OCI-LY7 (cell line): ENCODE measurements at regions not wholly inside any gene's neighbourhood (a gene's known extent, or its start where the extent isn't known, plus 50 kb on each side); places are given as distances from the start of the nearest gene placed in this dataset.
"Not testable (repeated sequence)": the region's sequence is repeated elsewhere in the genome, so short reads cannot be mapped to it uniquely, and the experiment has no call there.

Experiments used
- BruUV-seq: library from RNA; stranded (reverse); fragments of 400-500 nt; replicated peaks from 2 replicates; lab custom pipeline; 2021; lab: Mats Ljungman, UMichigan
- CTCF ChIA-PET: fragments of 300-600 bp; sonication (Branson Sonifier 250); formaldehyde crosslinking; loops from one replicate; lab custom pipeline; 2022; ENCODE audit warnings: antibody characterized with exemption; ENCODE audit not compliant: unreplicated experiment; lab: Charles Lee
- POLR2A ChIA-PET: fragments of 300-600 bp; sonication (Branson Sonifier 250); formaldehyde crosslinking; loops from one replicate; lab custom pipeline; 2022; ENCODE audit warnings: antibody characterized with exemption; lab: Charles Lee
- DNase-seq: peaks from one replicate; pipeline ENCODE4 v3.0.0-alpha.2; 2015; ENCODE audit warnings: low spot score
- H2AFZ ChIP-seq: fragments of 200-600 bp; sonication (generic), shearing (Covaris generic); 2 replicates; pipeline ENCODE4 v1.6.1; 2014; ENCODE audit warnings: mild to moderate bottlenecking, antibody characterized with exemption, low read length, moderate library complexity
- H3K27ac ChIP-seq: fragments of 200-600 bp; sonication (generic); 2 replicates; pipeline ENCODE4 v1.5.1; 2014; ENCODE audit warnings: mixed run types, low read depth, mild to moderate bottlenecking, moderate library complexity, low read length, inconsistent platforms; ENCODE audit not compliant: poor library complexity, severe bottlenecking
- H3K36me3 ChIP-seq: fragments of 200-600 bp; sonication (generic); 2 replicates; pipeline ENCODE4 v1.6.1; 2014; ENCODE audit warnings: mild to moderate bottlenecking, antibody characterized with exemption, low read length, moderate library complexity, mixed read lengths; ENCODE audit not compliant: insufficient read depth
- H3K4me1 ChIP-seq: fragments of 200-600 bp; sonication (generic); 2 replicates; pipeline ENCODE4 v1.5.1; 2014; ENCODE audit warnings: mild to moderate bottlenecking, low read length; ENCODE audit not compliant: insufficient read depth, poor library complexity, severe bottlenecking
- H3K4me2 ChIP-seq: fragments of 200-600 bp; sonication (generic); 2 replicates; pipeline ENCODE4 v1.6.1; 2014; ENCODE audit warnings: mild to moderate bottlenecking, low read length
- H3K4me3 ChIP-seq: fragments of 200-600 bp; sonication (generic); 2 replicates; pipeline ENCODE4 v1.5.1; 2014; ENCODE audit warnings: mild to moderate bottlenecking, low read depth, low read length; ENCODE audit not compliant: poor library complexity, severe bottlenecking
- H3K79me2 ChIP-seq: fragments of 200-600 bp; sonication (generic); 2 replicates; pipeline ENCODE4 v1.6.1; 2016; ENCODE audit warnings: low read depth, mild to moderate bottlenecking, low read length, moderate library complexity, mixed read lengths; ENCODE audit not compliant: insufficient read depth
- H3K9me2 ChIP-seq: fragments of 200-600 bp; sonication (generic); 2 replicates; pipeline ENCODE4 v1.6.1; 2016; ENCODE audit warnings: mild to moderate bottlenecking, low read length, mixed read lengths; ENCODE audit not compliant: insufficient read depth
- H3K9me3 ChIP-seq: fragments of 200-600 bp; sonication (generic); 2 replicates; pipeline ENCODE4 v1.6.1; 2014; ENCODE audit warnings: mild to moderate bottlenecking, mixed run types, low read length, mixed read lengths
- H4K20me1 ChIP-seq: fragments of 200-600 bp; sonication (generic); 2 replicates; pipeline ENCODE4 v1.6.1; 2014; ENCODE audit warnings: mild to moderate bottlenecking, antibody characterized with exemption, low read length, moderate library complexity, mixed read lengths; ENCODE audit not compliant: insufficient read depth
- EZH2phosphoT487 ChIP-seq: fragments of 200-600 bp; sonication (generic); IDR thresholded peaks from 2 replicates; pipeline ENCODE4 v1.6.1; 2018; ENCODE audit warnings: low read depth, borderline replicate concordance, mild to moderate bottlenecking, mixed run types, antibody characterized with exemption, low read length, moderate library complexity, mixed read lengths
- intact Hi-C: fragments of 100-400 bp; cut with micrococcal nuclease; formaldehyde crosslinking; loops from one replicate; pipeline ENCODE4 v1.10.0; 2022; ENCODE audit not compliant: unreplicated experiment
- TF ChIP-seq, protein P1 (sequence below): fragments of 200-600 bp; sonication (generic); conservative IDR thresholded peaks from 2 replicates; pipeline ENCODE4 v1.5.1; 2014; ENCODE audit warnings: mild to moderate bottlenecking, antibody characterized with exemption, low read length, moderate library complexity, mixed read lengths

GRCh38 chr2:190591437-190591836 is 56.9 kb upstream of the NEMP2 start:
- Histone ChIP-seq H3K4me2 (no peak overlapping the region), H2AFZ (no peak overlapping the region), H3K79me2 (no peaks in the 10 kb centered on the region), H3K9me2 (no peaks in the 10 kb centered on the region), H3K4me1 (no peaks in the 10 kb centered on the region), H3K27ac (no peak overlapping the region), H3K9me3 (no peaks in the 10 kb centered on the region), H4K20me1 (no peaks in the 10 kb centered on the region), H3K4me3 (no peak overlapping the region), H3K36me3 (no peaks in the 10 kb centered on the region)
- ChIA-PET CTCF (no interaction called here), POLR2A (no interaction called here)
- intact Hi-C loops: no loop called here
- DNase-seq: no peak
- BruUV-seq: no TSS peak
- no peak for TF ChIP-seq EZH2phosphoT487
- TF ChIP-seq, protein P1, sequence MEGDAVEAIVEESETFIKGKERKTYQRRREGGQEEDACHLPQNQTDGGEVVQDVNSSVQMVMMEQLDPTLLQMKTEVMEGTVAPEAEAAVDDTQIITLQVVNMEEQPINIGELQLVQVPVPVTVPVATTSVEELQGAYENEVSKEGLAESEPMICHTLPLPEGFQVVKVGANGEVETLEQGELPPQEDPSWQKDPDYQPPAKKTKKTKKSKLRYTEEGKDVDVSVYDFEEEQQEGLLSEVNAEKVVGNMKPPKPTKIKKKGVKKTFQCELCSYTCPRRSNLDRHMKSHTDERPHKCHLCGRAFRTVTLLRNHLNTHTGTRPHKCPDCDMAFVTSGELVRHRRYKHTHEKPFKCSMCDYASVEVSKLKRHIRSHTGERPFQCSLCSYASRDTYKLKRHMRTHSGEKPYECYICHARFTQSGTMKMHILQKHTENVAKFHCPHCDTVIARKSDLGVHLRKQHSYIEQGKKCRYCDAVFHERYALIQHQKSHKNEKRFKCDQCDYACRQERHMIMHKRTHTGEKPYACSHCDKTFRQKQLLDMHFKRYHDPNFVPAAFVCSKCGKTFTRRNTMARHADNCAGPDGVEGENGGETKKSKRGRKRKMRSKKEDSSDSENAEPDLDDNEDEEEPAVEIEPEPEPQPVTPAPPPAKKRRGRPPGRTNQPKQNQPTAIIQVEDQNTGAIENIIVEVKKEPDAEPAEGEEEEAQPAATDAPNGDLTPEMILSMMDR: no peak

GRCh38 chr2:190592831-190593230 is 56.1 kb upstream of the NAB1 start:
- H3K4me2 ChIP-seq: no peak overlapping the region
- no peak overlapping the region for H3K4me3 ChIP-seq
- H3K4me1 ChIP-seq: no peaks in the 10 kb centered on the region
- no peaks in the 10 kb centered on the region for H4K20me1 ChIP-seq
- POLR2A ChIA-PET: no interaction called here
- no peak overlapping the region for H2AFZ ChIP-seq
- H3K27ac ChIP-seq: no peak overlapping the region
- H3K9me3 ChIP-seq: no peaks in the 10 kb centered on the region
- DNase-seq: no peak
- TF ChIP-seq EZH2phosphoT487: no peak
- TF ChIP-seq, protein P1: no peak
- intact Hi-C loops: no loop called here
- no peaks in the 10 kb centered on the region for H3K9me2 ChIP-seq
- H3K36me3 ChIP-seq: no peaks in the 10 kb centered on the region
- no TSS peak for BruUV-seq
- H3K79me2 ChIP-seq: no peaks in the 10 kb centered on the region
- CTCF ChIA-PET: no interaction called here

- H3K4me1 ChIP-seq, H3K9me3 ChIP-seq, H4K20me1 ChIP-seq, CTCF ChIA-PET, H3K79me2 ChIP-seq, POLR2A ChIA-PET, H3K36me3 ChIP-seq, H2AFZ ChIP-seq, BruUV-seq, H3K4me3 ChIP-seq, DNase-seq, intact Hi-C loops, H3K27ac ChIP-seq, H3K4me2 ChIP-seq, H3K9me2 ChIP-seq: not testable (repeated sequence)
Measured at GRCh38 chr2:190595879-190596278, 53.0 kb upstream of the NAB1 start.
